Astrocyte (in vitro differentiated cells and primary cell): ENCODE measurements at regions not wholly inside any gene's neighbourhood (a gene's known extent, or its start where the extent isn't known, plus 50 kb on each side); places are given as distances from the start of the nearest gene placed in this dataset.

Experiments
- EZH2 ChIP-seq: IDR thresholded peaks from 2 replicates; pipeline ENCODE4 v1.6.1; 2012; ENCODE audit warnings: mild to moderate bottlenecking, low read length, inconsistent platforms; ENCODE audit not compliant: insufficient read depth
- TF ChIP-seq, protein P1 (sequence below): IDR thresholded peaks from 2 replicates; pipeline ENCODE4 v1.5.1; 2011; ENCODE audit warnings: low read depth, mild to moderate bottlenecking, inconsistent platforms, low read length, moderate library complexity; ENCODE audit not compliant: insufficient read depth

- TF ChIP-seq, protein P1, sequence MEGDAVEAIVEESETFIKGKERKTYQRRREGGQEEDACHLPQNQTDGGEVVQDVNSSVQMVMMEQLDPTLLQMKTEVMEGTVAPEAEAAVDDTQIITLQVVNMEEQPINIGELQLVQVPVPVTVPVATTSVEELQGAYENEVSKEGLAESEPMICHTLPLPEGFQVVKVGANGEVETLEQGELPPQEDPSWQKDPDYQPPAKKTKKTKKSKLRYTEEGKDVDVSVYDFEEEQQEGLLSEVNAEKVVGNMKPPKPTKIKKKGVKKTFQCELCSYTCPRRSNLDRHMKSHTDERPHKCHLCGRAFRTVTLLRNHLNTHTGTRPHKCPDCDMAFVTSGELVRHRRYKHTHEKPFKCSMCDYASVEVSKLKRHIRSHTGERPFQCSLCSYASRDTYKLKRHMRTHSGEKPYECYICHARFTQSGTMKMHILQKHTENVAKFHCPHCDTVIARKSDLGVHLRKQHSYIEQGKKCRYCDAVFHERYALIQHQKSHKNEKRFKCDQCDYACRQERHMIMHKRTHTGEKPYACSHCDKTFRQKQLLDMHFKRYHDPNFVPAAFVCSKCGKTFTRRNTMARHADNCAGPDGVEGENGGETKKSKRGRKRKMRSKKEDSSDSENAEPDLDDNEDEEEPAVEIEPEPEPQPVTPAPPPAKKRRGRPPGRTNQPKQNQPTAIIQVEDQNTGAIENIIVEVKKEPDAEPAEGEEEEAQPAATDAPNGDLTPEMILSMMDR: no peak
- no peak for TF ChIP-seq EZH2
Observed at GRCh38 chr3:139836698-139837464, 98.1 kb upstream of the CLSTN2 start.
